Bronchial epithelial cell (primary cell): ENCODE measurements at regions not wholly inside any gene's neighbourhood (a gene's known extent, or its start where the extent isn't known, plus 50 kb on each side); places are given as distances from the start of the nearest gene placed in this dataset.
"Not testable (repeated sequence)": the region's sequence is repeated elsewhere in the genome, so short reads cannot be mapped to it uniquely, and the experiment has no call there.

Source experiments
- DNase-seq: peaks from one replicate; pipeline ENCODE4 v3.0.0-alpha.2; 2010; ENCODE audit warnings: low read depth
- FAIRE-seq: peaks from 2 replicates; lab custom pipeline; 2011; peaks lifted over from hg19 to GRCh38; lab: Jason Lieb, UNC
- H3K27me3 ChIP-seq: 2 replicates; pipeline ENCODE4 v1.5.1; 2011; ENCODE audit warnings: low read length; ENCODE audit not compliant: control insufficient read depth, insufficient read depth
- H3K36me3 ChIP-seq: 2 replicates; pipeline ENCODE4 v1.5.1; 2011; ENCODE audit warnings: low read length; ENCODE audit not compliant: control insufficient read depth, insufficient read depth
- H3K4me3 ChIP-seq: 2 replicates; pipeline ENCODE4 v1.5.1; 2011; ENCODE audit warnings: mild to moderate bottlenecking, low read depth, low read length, control low read depth
- CTCF ChIP-seq: IDR thresholded peaks from 2 replicates; pipeline ENCODE4 v1.5.1; 2011; ENCODE audit warnings: mild to moderate bottlenecking, moderate library complexity, low read length, control low read depth, inconsistent platforms; ENCODE audit not compliant: insufficient read depth, severe bottlenecking

GRCh38 chr11:115611343-115611742 is 107.1 kb upstream of the CADM1 start:
- Histone ChIP-seq H3K4me3 (no peak overlapping the region), H3K27me3 (no peaks in the 10 kb centered on the region), H3K36me3 (no peaks in the 10 kb centered on the region)
- no peak for DNase-seq
- no peak for FAIRE-seq
- TF ChIP-seq CTCF, result no peak

- DNase-seq (no peak), FAIRE-seq (no peak)
- Histone ChIP-seq H3K27me3 (no peaks in the 10 kb centered on the region), H3K36me3 (no peaks in the 10 kb centered on the region), H3K4me3 (no peak overlapping the region)
- TF ChIP-seq CTCF, result no peak
Measured at GRCh38 chr11:115610908-115611307, 106.7 kb upstream of the CADM1 start.

GRCh38 chr11:115610234-115610633 is 106.0 kb upstream of the CADM1 start:
- DNase-seq, H3K4me3 ChIP-seq, H3K27me3 ChIP-seq, FAIRE-seq, H3K36me3 ChIP-seq: not testable (repeated sequence)

- H3K4me3 ChIP-seq, result no peak overlapping the region
- TF ChIP-seq CTCF, result no peak
- H3K27me3 ChIP-seq, result no peaks in the 10 kb centered on the region
- FAIRE-seq (no peak), DNase-seq (no peak)
- no peaks in the 10 kb centered on the region for H3K36me3 ChIP-seq
Measured at GRCh38 chr11:115608976-115609375, 104.8 kb upstream of the CADM1 start.

- H3K36me3 ChIP-seq, result no peaks in the 10 kb centered on the region
- no peak for TF ChIP-seq CTCF
- H3K4me3 ChIP-seq, result no peak overlapping the region
- no peaks in the 10 kb centered on the region for H3K27me3 ChIP-seq
- DNase-seq, result no peak
- no peak for FAIRE-seq
Measured at GRCh38 chr11:115607621-115608221, 103.5 kb upstream of the CADM1 start.

GRCh38 chr11:115606498-115607220 is 102.4 kb upstream of the CADM1 start:
- H3K4me3 ChIP-seq, result no peak overlapping the region
- DNase-seq, result no peak
- no peak for FAIRE-seq
- TF ChIP-seq CTCF, result no peak
- no peaks in the 10 kb centered on the region for H3K36me3 ChIP-seq
- H3K27me3 ChIP-seq, result no peaks in the 10 kb centered on the region
